Inferior parietal cortex (tissue), 1 donor: ENCODE measurements at regions not wholly inside any gene's neighbourhood (a gene's known extent, or its start where the extent isn't known, plus 50 kb on each side); places are given as distances from the start of the nearest gene placed in this dataset.
A peak's percentile ranks its signal among the peaks of the same experiment; 100 is the strongest.

Experiments
- DNase-seq: peaks from one replicate; pipeline ENCODE4 v3.0.0-alpha.2; 2016; ENCODE audit errors: extremely low spot score

DNA sequence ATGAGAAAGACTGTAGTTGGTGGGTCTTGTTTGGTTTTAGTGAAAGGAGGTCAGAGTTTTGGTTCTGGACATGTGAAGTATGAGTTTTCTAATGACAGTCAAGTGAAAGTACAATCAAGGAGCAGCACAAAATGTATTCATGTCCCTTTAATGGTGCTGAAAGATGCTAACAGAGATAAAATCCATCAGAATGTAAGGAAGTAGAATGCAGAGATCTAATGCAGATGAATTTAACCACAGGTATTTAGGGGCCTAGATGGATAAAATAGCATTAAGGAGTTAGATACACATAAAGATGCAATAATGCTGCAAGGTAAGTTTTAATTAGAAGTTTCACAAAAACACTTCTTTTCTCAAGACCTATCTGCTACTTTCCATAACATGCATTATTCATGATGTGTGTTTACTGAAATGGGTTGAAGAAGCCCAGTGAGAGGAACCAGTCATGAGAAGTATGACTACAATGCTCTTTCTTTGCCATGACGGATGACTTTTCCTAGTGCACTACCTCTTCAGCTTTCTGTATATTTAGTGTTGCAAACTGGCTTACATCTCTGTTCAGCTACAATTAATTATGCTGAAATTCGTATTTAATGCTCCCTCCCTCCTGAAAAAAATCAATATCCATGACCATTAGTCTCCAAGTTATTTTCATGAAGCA is 222.9 kb upstream of the HTR2A start:
- no peak for DNase-seq

DNA sequence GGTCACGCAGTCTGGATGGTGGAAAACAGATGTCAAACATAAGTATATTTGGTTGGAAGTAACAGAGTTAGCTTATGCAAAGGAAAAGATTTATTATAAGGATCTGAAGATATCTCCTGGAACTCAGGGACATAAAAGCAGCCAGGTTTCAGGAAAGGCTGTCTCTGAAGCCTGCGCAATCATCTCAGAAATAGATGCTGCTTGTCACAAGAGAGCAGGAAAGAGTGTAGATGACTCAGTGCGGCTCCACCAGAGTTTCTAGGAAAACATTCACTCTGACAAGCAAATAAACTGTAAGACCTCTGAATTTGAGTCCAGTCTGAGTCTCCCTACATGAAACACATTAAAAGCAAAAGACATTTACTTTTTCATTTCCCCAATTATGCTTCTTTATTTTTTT is 220.4 kb upstream of the HTR2A start:
- DNase-seq = peak; percentile 58

DNA sequence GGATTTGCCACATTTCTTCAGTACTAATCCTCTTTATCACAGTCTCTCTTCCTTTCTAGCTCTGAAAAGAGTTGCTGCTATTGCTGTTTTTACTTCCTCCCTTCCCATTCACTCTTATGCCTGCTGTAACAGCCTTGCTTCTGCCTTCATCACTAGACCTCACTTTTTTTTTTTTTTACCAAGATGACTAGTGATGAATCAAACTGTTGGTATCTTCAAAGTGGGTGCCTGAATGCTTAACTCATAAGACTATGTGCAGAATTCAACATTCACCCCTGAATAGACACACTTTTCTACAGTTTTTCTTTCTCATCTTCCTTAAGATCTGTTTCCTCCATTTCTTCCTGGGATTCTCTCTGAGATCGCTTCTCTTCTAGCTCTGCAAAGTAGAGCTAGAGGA is 217.2 kb upstream of the HTR2A start:
- no peak for DNase-seq

DNA sequence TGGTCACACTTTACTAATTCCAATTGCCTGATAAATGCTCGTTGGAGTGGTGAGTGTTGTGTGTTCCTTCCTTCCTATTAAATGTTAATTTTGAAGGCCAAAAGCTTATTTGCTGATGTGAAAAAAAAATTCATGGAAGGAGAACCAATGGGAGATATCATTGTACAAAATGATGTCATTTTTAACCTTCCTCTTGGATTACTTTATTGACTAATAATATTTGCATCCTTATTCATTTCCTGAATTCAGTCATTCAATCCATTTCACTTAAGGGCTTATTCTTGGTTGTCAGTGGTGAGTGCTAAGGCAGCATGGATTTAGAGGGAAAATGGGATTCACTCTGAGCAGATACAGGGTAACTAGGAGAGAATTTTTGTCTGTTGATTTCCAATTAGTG is 216.0 kb upstream of the HTR2A start:
- no peak for DNase-seq

DNA sequence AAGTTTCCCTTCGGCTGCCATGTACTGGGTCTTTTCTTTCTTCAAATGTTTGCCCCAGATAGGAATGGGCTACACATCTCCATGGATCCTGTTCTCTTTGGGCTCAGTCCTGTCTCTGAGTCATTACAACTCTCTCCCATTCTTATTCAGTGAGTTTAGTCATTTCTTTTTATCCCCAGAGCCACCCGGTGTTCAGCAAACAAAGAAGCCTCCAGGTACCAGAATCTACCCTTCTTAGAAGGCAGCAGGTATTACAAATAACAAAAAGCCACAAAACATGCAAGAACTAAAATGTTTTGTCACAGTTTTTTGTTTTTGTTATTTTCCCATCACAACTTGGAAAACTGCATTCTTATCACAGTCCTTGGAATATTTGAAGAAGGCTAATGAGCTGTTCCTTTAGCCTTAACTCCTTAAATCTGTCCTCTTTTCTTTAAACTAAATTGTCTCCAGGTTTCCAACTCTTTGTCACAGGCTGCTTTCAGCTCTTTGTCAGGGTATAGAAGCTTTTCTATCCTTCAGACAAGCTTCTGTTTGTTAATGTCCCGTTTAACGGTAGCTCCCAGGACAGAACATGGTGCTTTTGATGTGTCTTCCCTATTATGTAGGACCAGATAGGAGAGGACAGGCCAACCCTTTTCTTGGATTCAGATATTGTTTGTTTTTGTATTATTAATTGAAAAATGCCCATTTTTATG is 215.5 kb upstream of the HTR2A start:
- no peak for DNase-seq

DNA sequence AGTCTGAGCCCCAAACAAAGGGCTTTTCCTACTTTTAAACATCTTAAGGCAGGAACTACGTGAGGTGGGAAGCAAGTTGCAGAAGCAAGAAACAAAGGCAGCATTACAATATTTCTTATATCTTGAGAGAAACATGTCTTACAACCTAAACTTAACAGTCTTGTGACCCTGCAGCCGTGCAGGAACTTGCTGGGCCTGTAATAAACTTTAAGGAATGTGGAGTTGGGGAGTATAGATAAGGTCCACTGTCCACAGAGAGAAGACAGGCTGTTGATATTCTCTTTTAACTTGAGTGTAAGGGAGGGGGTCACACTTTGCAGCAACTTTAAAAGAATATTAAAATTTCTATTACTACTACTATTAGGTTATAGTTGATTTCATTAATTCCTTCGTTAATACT is 214.6 kb upstream of the HTR2A start:
- no peak for DNase-seq

DNA sequence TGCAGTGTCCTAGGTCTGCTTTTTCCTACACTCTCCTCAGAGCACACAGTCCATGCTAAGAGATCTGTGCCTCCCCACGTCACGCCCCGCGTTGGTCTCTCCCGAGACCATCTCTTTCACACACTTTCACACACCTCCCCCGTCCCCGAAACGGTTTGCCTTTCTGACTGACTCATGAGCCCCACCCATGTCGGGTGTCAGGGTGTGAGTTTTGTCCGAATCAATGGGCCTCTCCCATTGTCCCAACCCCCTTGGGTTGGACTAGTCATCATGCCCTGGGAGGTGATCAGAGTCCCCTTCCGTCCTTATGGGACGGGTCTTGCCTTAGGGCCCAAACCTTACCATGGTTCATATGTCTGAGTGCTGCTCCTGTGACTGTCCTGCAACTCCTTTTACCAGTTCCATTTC is 214.0 kb upstream of the HTR2A start:
- DNase-seq = no peak

DNA sequence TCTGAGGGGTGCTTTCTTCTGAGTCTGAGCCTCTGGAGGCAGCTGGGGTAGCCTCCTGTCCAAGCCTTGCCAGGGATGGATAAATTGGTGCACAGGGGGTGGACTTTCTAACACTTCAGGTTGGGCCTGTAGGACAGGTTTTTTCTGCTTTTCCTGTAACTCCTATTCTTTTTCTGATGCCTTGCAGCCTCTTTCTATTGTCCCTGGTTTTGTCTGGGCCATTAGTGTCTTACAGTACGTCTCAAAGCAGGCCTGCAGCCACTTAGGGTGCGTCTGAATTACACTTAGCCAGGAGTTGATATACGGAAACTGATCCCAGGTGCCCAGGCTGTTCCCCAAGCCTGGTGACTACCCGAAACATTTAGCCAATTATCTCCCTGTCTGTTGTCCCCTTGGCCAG is 213.3 kb upstream of the HTR2A start:
- no peak for DNase-seq

DNA sequence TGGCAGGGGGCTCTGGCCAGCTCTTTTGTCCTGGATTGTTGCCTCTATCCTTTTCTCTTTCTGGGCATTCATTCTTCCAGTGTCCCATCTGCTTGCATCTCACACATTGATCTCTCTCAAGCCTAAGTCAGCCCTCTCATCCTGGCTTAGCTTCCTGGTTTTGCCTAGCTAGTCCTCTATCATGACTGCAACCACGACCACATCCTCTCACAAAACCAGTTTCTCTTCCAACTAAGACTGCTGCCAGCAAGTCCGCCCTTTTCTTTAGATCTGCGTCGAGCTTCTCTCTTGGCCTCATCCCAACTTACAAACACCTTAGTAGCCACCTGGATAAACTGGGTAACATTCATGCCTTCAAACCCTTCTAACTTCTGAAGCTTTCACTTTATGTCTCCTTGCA is 212.2 kb upstream of the HTR2A start:
- no peak for DNase-seq

DNA sequence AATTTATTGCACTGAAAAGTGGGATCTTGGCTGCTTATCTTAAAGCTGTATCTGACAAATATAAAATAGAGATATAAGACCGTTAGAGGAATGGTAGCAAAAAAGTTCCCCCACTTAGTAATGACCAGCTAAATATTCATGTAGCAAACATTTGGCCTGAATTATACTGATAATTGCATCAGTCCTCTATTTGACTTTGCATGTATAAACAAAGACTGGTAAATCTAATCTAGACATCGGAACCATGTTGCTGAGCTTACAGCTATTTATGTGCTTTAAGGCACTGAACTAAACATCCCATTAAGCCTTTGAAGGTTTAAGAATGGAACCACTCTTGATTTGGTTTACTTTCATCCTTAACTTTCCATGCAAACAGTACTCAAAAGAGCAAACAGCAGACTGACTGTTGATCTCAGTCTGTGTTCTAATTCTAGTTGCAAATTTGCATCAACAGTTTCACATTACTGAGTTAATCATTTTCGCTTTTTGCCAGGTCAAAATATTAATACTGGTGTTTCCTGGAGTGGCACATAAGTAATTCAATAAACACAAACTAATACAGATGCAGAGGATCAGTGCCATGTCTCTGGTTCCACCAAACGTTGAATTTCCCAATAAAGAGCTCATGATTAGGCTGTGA is 203.5 kb upstream of the HTR2A start:
- DNase-seq = no peak

DNA sequence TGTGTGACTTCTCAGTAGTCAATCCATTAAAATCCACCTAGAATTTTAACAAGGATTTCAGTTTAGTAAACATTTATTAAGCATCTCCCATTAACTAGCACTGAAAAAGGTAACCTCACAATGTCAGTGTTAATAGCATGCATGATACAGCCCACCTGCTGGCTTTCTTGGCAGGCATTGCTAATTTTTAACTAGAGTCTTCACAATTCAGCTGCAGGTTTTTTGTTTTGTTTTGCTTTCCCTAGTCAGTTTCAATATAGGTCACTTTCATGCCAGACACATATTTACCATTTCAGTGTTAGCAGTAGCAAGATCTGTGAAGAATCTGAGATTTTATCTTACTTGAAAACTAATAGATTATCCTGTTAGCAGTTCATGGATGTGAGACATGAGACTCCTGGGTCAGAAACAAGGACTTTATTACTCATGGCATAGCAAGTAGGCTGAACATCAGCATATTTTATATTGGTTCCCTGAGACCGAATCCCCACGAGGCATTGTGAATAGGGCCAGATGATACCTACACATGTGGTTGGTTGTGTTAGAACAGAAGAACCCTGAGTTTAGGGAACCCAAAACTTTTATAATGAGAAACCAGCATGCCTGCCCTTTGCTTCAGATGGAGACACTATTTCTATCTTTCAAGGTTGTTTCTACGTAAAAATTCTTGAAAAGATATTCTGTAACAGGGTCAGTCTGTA is 198.0 kb upstream of the HTR2A start:
- no peak for DNase-seq

DNA sequence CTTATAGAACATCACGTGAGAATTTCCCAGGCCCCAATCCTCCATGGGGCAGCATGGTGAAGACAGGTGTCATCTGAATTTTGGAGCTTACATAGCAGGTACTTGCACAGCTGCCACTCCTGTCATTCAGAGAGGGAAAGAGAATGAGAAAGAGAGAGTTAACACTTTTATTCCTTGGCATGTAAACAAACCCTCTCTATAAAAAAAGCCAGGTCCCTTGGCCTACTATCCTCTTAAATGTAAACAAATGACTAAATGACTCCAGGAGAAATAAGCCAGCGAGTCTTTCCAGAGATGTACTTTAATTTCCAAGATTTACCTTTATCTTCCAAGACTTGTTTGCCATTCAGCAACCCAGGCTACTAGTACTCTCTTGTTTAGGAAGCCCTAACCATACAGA is 195.3 kb upstream of the HTR2A start:
- no peak for DNase-seq

DNA sequence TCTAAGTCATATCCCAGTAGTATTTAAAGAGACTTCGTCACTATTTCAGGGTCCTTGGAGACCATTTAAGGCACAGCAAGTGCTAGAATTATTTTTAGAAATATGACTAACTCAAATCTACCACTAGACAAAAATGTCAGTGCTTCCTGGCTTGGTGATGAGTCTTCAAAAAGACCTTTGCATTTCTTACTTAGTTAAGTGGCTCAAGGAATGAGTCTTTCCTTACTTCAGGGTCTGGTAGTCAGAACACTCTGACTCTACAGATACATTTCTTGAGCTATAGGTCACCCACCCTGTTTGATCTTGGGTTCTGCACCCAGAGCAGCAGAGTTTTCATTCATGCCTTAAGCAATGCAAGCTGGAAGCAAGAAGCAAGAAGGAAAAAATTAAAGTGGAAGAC is 191.0 kb upstream of the HTR2A start:
- DNase-seq = no peak

DNA sequence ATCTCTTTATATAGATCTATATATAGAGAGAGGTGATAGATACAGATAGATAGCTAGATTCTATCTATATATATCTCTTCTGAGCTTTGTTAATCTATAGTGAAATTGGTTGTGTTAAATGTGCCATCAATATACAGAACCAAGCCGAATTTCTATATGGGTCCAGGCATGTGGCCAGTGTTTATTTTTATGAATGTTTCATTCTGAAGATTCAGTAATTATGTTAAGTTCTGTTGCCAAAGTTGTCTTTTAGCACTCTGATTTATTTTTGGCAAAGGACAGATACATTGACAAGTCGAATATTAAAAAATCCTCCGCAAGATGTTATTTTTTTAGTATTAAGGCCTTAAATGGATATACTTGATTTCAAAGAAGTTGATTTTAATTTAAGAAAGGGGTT is 190.4 kb upstream of the HTR2A start:
- DNase-seq = no peak

DNA sequence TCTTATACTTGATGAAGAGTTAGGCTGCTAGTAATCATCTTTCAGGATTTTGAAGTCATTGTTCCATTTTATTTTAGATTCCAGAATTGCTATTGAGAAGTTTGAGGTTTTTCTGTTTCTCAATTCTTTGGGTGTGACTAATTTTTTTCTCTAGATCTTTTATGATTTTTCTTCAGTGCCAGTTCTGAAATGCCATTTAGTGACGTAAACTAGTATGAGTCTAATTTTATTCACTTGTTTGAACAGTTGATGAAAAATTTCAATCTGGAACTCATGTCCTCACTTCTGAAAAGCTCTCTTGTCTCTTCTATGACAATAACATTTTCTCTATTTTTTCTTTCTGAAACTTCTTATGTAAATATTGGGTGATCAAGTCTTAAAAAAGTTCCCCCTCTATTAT is 188.5 kb upstream of the HTR2A start:
- DNase-seq = no peak

DNA sequence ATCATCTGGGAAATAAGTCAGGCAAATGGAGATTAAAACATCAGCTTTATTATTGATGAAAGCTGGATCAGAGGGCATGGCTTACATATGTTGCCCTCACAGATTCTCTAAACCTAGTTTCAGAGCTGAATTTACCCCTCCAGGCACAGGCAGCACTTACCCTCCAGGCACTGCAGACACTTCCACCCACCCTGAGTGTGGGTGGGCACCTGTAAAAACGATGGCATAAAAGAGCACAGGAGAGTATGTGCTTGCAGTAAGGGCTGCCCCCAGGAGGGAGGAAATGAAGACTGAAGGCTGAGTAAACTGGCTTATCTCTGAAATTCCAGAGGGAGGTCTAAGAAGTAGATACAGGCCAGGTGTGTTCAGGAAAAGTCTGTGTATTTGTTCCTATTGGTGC is 185.0 kb upstream of the HTR2A start:
- no peak for DNase-seq

DNA sequence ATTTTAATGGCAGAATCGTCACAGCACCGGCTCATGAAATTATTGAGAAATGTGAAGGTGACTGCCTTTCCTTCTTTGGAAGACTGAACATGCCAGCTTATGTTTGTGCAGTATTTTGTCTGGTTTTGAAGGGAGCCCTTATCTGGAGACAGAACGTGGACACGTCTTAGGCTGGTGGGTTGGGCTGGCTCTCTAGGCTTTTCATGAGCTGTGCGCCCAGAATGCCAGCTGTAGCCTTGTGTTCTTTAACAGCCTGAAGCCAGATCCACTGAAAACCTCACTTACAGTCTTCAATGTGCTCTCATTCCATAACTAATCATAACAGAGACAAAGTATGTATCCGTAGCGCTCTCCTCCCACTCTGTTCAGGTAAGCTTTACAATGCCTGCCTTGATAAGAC is 184.4 kb upstream of the HTR2A start:
- no peak for DNase-seq

DNA sequence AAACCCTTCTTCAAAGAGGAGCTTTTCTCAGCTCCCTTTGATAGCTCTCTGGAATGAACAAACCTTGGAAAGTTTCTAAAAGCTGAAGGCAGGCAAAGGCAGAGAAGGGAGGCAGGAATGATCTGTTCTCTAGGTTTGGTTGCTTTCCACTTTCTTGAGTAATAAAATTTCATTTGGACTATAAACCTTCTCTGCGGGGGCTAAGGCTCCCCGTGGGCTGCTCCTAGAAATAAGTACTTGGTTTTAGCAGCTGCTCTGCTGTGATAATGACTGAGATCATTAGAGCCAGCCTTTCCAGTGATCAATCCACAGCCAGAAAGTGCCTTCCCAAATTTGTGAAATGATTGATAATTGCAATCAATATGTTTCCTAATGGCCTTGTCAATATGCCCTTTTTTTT is 183.8 kb upstream of the HTR2A start:
- DNase-seq = no peak

DNA sequence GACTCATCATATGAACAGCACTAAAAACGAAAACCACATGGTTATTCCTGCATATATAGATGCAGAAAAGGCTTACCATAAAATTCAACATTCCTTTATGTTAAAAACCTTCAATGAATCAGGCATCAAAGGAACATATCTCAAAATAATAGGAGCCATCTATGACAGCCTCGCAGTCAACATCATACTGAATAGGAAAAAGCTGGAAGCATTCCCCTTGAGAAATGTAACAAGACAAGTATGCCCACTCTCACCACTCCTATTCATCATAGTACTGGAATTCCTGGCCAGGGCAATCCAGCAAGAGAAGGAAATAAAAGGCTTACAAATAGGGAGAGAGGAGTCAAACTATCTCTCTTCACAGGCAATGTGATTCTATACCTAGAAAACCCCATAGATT is 179.6 kb upstream of the HTR2A start:
- no peak for DNase-seq

DNA sequence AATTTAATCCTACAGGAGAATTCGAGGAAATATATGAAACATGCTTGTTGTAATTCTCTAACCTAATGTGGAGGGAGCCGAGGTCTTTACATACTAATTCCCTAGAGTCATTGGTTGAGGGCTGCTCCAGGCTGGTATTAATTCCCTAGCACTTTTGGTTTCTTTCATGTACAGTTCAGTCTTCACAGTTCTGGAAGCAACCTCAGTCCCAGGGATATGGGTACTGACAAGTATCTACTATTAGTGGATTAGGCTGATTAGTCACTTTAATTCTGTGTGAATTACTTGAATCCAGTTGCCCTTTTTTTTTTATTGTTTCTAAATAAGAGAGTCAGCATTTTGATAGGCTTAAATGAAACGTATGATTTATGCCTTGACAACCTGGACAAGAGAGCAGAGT is 172.3 kb upstream of the HTR2A start:
- DNase-seq = no peak

DNA sequence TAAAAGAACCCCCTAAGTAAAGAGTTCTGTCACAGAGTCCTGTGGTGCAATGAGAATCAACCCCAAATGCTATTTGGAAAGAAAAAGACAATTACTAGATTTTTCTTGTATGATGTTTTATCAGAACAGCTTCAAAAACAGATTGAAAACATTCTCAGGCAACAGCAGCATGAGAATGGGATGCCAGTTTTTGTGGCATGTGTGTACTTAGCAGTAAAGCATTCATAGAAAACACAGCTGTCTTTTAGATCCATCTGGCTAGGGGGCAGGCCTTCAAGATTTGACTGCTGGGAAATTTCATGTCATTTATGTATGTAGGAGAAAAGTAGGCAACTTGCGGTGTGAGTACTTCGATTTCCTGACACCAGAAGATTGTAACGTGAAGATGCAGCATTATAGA is 170.5 kb upstream of the HTR2A start:
- no peak for DNase-seq

DNA sequence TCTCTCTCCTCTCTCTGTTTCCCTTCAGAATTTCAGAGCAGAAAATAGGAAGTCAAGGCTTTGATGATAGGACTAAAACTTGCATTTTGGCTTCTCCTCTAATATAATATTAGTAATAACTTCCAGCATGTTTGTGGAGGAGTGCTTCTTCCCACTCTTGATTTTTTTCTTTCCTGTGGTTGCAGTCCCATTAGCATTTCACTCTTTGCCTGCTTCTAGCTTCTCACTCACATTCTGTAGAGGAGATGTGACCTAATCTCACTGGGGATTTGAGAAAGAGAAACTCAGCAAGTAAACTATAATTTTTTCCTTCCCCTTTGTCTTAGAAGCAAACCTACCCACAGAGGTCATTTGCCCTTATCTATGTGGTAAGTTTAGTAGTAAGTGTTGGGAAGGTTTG is 169.4 kb upstream of the HTR2A start:
- no peak for DNase-seq

DNA sequence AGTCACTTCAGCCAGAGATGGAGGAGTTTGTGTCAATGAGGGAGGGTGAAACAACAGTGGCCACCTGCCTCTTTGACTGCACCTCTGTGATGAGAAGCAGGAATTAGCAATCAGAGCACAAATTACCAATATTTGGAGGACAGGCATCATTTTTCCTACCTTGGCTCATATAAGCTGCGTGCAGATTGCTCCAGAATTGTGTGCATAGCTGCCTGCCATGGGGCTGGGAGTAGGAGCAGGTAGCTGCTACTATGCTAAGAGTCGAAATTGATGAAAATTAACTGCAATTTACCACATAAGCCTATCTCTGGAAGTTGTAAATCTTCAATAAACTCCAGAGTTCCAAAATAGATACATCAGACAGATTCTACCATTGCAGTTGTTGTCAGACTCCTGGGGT is 167.5 kb upstream of the HTR2A start:
- DNase-seq = no peak
